Psoas muscle (tissue), 7 donors: ENCODE measurements at regions not wholly inside any gene's neighbourhood (a gene's known extent, or its start where the extent isn't known, plus 50 kb on each side); places are given as distances from the start of the nearest gene placed in this dataset.

Source experiments
- ATAC-seq, 4 donors: fragments of 200-7000 bp; cut with Tn5 transposase; one replicate each; pipeline ENCODE4 v1.9.1; 2020; ENCODE audit warnings: moderate library complexity in 3 of 4, mild to moderate bottlenecking in 2 of 4
- DNase-seq, 2 donors: peaks; one replicate each; pipeline ENCODE4 v3.0.0-alpha.2; 2020
- H3K27ac ChIP-seq: fragments of 200-600 bp; one replicate; pipeline ENCODE4 v1.8.0; 2022
- H3K27me3 ChIP-seq, 3 donors: fragments of 200-600 bp in 1 of 3; one replicate each; pipeline versions ENCODE4 v1.6.1 to v1.8.0; 2013 to 2022; ENCODE audit warnings: low read length in 2 of 3, mild to moderate bottlenecking in 2 of 3, moderate library complexity in 1 of 3; ENCODE audit not compliant: insufficient read depth in 3 of 3
- H3K36me3 ChIP-seq, 2 donors: fragments of 200-600 bp in 1 of 2; one replicate each; pipeline versions ENCODE4 v1.6.1 to v1.8.0; 2013 to 2022; ENCODE audit warnings: low read depth in 1 of 2, mild to moderate bottlenecking in 1 of 2, moderate library complexity in 1 of 2; ENCODE audit not compliant: insufficient read depth in 1 of 2
- H3K4me1 ChIP-seq: fragments of 200-600 bp; one replicate; pipeline ENCODE4 v1.8.0; 2022
- H3K4me3 ChIP-seq: fragments of 200-600 bp; one replicate; pipeline ENCODE4 v1.8.0; 2022; ENCODE audit warnings: mild to moderate bottlenecking
- H3K9me3 ChIP-seq: fragments of 200-600 bp; one replicate; pipeline ENCODE4 v1.8.0; 2022
- WGBS, 3 donors: extraction: QIAGEN DNeasy Blood & Tissue Kit; methylation state at CpG; one replicate each; pipeline versions ENCODE4 v1.1.6 to v1.1.7; 2013; 5-methylcytosine and 5-hydroxymethylcytosine counted together
- intact Hi-C, 2 donors: fragments of 100-400 bp; cut with DNase I; formaldehyde crosslinking; loops; one replicate each; pipeline versions ENCODE4 v1.11.0 to v1.14.2; 2022
- TF ChIP-seq, protein P1 (sequence below): fragments of 200-600 bp; IDR thresholded peaks from one replicate; pipeline ENCODE4 v1.8.0; 2022; ENCODE audit warnings: antibody characterized with exemption
- donor health status: healthy with polysubstance abuse.
- donor health status: DM: no; HTN: no; CAD: no; lungs with moderate emphysema.
- donor health status: Bipolar disorder and iron deficiency.
- donor health status: healthy.
- donor health status: DM: yes; HTN: yes; CAD: no.
- donor health status: DM: no; HTN: no; CAD: no.
- donor health status: DM: yes; HTN: yes; CAD: no.

DNA sequence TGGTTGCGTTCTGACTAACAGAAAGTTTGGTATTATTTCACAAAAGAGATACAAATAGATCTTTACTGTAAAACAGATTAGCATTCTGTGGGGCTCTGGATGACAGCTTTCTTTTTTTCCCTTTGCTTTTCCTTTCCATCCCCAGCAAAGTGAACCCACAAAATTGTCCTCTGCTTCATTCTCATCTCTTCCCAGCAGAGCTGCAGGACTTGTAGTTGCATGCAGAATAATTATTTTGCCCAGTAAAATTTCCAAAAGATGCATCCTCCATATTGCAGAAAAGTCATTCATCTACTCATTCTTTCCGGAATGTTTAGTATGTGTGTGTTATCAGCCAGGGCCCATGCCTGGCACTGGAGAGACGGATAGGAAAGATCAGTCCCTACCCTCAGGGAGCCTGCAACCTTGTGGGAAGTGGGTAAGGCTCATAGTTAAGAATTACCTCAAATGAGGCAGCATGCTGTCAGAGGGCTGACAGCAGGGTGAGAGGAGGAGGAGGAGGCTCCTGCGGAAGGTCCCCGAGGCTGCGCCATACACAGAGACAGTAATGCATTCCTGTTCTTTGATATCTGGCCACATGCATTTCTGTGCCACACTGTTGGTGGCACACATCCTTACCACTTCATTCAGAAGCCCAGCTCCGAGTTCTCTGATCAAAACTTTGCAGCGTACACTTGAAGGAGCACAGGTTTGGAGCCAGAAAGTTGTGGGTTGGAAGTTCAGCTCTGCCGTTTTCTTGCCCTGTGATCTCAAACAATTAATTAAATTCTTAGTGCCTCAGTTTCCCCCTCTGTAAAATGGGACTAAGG, 225.4 kb downstream of the MYCN start:
- no peak for DNase-seq
- Histone ChIP-seq H3K4me1 (no peaks in the 10 kb centered on the region), H3K4me3 (no peak overlapping the region), H3K9me3 (no peaks in the 10 kb centered on the region), H3K27me3 (no peaks in the 10 kb centered on the region), H3K27ac (no peak overlapping the region), H3K36me3 (no peaks in the 10 kb centered on the region)
- TF ChIP-seq, protein P1, sequence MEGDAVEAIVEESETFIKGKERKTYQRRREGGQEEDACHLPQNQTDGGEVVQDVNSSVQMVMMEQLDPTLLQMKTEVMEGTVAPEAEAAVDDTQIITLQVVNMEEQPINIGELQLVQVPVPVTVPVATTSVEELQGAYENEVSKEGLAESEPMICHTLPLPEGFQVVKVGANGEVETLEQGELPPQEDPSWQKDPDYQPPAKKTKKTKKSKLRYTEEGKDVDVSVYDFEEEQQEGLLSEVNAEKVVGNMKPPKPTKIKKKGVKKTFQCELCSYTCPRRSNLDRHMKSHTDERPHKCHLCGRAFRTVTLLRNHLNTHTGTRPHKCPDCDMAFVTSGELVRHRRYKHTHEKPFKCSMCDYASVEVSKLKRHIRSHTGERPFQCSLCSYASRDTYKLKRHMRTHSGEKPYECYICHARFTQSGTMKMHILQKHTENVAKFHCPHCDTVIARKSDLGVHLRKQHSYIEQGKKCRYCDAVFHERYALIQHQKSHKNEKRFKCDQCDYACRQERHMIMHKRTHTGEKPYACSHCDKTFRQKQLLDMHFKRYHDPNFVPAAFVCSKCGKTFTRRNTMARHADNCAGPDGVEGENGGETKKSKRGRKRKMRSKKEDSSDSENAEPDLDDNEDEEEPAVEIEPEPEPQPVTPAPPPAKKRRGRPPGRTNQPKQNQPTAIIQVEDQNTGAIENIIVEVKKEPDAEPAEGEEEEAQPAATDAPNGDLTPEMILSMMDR, result no peak
- intact Hi-C loops, result no loop called here
- WGBS, 3 donors, result 87 to 89% (median 88%) methylated on average over 9 of the region's 9 CpGs
- no peak for ATAC-seq

DNA sequence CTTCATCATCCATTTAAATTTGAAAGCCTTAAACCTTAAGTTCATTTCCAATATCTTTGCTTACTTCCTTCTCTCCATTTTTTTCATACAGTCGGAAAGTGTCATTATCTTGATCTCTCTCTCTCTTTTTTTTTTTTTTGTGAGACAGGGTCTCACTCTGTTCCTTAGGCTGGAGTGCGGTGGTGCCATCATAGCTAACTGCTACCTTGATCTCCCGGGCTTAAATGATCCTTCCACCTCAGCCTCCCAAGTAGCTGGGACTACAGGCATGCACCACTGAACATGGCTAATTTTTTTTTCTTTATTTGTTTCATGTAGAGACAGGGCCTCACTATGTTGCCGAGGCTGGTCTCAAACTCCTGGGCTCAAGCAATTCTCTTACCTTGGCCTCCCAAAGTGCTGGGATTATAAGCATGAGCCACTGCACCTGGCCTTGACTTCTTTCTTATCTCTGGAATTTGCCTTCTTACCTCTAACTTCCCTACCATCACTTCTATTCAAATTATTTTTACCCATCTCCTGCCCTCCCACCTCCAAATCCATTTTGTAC, 222.2 kb downstream of the MYCN start:
- WGBS, 3 donors, result 81 to 94% (median 86%) methylated on average over 4 of the region's 4 CpGs
- no peaks in the 10 kb centered on the region for H3K9me3 ChIP-seq
- TF ChIP-seq, protein P1, result no peak

DNA sequence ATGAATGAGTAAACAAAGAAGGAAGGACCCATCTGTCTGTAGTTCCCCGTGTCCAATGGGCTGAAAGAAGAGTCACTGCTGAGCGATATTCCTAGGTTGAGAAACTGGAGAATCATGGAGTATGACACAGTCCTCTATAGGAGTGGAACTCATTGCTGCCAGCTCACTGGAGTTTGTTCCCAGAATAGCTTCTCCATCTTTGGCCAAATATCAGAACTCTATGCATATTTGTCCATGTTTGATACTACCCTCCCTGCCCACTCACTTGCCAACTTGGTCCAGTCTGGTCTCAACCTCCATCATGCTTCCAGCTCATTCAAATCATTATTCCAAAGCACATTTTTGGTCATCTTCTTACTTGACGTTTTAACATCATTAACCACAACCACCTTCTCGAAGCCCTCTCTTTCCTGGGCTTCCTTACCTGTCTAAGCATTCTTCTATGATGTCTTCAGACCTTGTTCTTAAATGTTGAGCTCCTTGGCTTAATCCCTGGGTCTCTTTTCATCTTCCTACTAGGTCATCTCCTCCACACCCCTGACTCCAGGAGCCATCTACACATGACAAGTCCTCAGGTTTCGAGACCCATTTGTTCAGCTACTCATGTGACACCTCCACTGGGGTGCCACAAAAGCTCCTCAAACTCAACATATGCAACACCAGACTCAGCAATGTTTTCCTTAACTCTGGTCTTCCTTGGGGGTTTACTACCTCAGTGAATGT, 221.6 kb downstream of the MYCN start:
- DNase-seq, result no peak
- TF ChIP-seq, protein P1, result no peak
- no peaks in the 10 kb centered on the region for H3K36me3 ChIP-seq
- H3K9me3 ChIP-seq, result no peaks in the 10 kb centered on the region
- H3K27me3 ChIP-seq, result no peaks in the 10 kb centered on the region
- H3K27ac ChIP-seq, result no peak overlapping the region
- 83 to 90% (median 88%) methylated on average over 5 of the region's 5 CpGs for WGBS, 3 donors
- ATAC-seq, result no peak
- intact Hi-C loops, result loop anchor here in 1 of 2 donors (2.0 kb wide), 1 partner anchor 25 kb away; no protein-coding TSS in a partner anchor
- no peaks in the 10 kb centered on the region for H3K4me1 ChIP-seq
- H3K4me3 ChIP-seq, result no peak overlapping the region

More for the DNA sequence above, 222.2 kb downstream of the MYCN start:
- Histone ChIP-seq H3K27me3 (no peaks in the 10 kb centered on the region), H3K27ac (no peak overlapping the region), H3K4me1 (no peaks in the 10 kb centered on the region), H3K36me3 (no peaks in the 10 kb centered on the region), H3K4me3 (no peak overlapping the region)
- no peak for ATAC-seq
- no peak for DNase-seq
- intact Hi-C loops, result no loop called here

DNA sequence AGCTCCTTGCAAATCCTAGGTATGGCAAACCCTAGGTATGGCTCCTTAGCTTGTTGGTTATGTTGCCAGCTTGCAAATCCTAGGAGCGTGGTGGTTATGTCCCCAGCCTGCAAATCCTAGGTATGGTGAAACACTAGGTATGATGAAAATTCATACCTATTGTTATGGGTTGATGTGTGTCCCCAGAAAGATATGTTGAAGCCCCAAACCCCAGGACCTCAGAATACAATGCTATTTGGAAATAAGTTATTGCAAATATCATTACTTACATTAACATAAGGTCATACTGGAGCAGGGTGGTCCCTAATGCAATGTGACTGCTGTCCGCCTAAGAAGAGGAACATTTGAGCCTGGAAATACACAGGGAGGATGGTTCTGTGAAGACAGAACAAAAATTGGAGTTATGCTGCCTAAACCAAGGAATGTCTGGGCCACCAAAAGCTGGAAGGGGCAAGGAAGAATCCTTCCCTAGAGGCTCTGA, 220.8 kb downstream of the MYCN start:
- WGBS, 3 donors, result 41 to 44% (median 43%) methylated on average over 2 of the region's 2 CpGs
- TF ChIP-seq, protein P1, result no peak
- H3K4me3 ChIP-seq, result no peak overlapping the region
- intact Hi-C loops, result loop anchor here in 1 of 2 donors (2.0 kb wide), 1 partner anchor 24 kb away; no protein-coding TSS in a partner anchor
- no peaks in the 10 kb centered on the region for H3K4me1 ChIP-seq
- H3K9me3 ChIP-seq, result no peaks in the 10 kb centered on the region
- H3K36me3 ChIP-seq, result no peaks in the 10 kb centered on the region
- DNase-seq (no peak), ATAC-seq (no peak)
- no peaks in the 10 kb centered on the region for H3K27me3 ChIP-seq
- no peak overlapping the region for H3K27ac ChIP-seq
